GM21381 (cell line): ENCODE measurements at regions not wholly inside any gene's neighbourhood (a gene's known extent, or its start where the extent isn't known, plus 50 kb on each side); places are given as distances from the start of the nearest gene placed in this dataset.

Experiments used
- ATAC-seq: cut with Tn5 transposase; IDR thresholded peaks from one replicate; pipeline ENCODE4 v1.9.1; 2021; ENCODE audit warnings: mild to moderate bottlenecking, moderate library complexity; ENCODE audit not compliant: unreplicated experiment

DNA sequence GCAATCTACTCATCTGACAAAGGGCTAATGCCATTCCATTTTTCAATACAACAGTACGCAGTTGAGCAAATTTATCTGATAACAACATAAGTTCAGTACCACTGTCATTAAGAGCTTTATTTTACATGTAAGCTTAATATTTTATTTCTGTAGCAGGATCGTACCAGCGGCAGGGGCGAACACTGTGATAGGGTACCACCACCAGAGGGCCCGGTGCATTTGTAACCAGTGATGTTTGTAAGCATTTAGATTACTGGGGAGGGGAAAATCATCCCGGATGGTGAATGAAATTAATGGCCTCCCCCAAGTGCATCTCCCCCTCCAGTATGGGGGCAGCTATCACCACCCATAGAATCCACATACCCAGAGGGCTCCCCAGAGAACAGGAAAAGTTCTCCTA is 179.0 kb downstream of the ADGRA3 start:
- no peak for ATAC-seq

DNA sequence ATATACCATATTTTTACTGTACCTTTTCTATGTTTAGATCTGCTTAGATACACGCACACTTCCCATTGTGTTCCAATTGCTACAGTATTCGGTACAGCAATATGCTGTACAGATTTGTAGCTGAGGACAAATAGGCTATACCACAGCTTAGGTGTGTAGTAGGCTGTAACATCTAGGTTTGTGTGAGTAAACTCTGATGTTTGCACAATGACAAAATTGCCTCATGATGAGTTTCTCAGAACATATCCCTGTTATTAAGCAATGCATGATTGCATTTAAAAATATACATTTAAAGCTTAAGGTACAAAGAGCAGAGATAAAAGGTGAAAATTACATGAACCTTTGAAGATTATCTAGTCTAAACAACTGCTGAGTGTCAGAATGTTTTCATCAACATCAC is 181.7 kb downstream of the ADGRA3 start:
- no peak for ATAC-seq

DNA sequence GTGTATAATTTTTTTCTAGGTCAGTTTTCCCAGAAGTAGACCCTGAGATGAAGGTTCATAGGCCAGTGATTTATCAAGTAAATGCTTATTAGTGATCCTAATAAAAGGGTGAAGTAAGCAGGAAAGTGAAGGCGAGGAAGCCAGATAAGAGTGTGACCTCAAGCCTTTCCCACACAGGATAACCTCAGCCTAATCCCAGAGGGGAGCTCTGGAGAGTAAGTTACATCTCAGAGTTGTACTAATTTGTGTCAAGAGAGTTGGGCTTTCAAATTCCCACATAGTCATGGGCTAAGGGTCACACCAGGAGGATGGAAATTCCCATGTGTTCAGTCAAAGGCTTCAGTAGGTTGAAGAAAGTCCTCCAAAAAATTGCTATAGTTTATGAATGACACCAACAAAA is 191.4 kb downstream of the ADGRA3 start:
- no peak for ATAC-seq

DNA sequence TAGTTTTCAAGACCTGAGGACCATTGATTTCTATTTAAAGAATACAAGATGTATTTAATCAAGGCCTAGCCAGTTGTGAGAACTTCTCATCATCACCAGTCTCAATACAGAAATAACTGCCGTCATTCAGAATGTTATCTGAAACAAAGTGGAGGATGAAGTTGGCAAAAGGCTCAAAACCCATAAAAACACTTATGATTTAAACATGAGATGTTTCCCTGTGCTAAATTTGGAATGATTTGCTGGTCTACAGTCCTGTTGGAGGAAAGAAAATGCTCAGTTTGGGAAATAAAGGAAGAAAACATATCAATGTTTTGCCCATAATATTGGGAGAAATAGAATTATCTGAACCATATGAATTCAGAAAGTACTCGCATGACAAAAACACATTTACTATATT is 192.2 kb downstream of the ADGRA3 start:
- no peak for ATAC-seq

DNA sequence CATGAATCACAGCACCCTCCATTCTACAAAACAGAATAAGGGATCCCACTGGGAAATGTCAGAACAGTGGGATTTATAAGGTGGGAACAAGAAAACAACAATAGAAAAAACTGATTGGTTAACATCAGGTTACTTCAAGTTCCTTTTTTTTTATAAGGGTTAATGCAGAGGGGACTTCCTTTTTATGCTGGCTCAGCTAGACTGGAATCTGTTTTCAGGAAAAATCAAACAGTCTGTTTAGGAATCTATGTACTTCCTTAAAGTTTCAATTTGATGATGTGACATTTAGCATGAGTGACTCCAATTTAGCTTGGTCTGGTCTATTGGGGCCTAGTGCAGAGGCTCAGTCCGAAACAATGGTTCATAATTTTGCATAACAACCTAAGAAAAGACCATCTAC is 192.9 kb downstream of the ADGRA3 start:
- no peak for ATAC-seq

DNA sequence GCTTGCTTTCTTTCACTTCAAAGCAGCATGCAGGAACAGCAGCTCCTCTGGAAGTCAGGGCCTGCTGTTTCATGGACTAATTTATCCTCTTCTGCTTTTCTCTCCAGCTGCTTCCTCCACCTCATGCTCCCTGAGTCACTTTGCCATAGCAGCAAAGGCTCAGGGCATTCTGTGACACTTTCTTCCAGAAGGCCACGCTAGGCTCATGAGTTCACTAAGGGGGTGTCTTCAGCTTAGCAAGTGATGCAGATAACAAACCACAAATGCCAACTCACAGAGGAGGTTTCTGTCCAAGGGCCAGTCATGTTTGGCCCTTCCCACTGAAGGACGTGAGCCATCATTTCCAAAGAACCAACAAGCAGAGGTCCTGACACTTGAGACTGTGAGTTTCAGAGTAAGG is 200.2 kb downstream of the ADGRA3 start:
- no peak for ATAC-seq

DNA sequence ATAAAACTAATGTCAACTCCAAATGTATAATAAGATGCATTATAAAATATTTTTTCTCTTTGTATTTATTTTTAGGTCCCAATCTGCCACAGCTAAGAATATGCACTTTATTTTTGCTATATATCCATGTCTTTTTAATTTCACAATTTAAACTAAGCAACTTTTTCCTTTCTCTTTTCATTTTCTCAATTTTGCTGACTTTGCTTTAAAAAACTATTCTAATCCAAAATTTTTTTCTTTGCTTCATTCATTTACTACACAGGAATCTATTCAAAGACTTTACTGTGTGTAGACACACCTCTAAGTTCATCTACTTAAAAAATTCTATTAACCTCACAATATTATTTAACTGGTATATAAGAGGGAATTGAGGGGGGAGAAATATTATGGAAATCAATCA is 201.9 kb downstream of the ADGRA3 start:
- no peak for ATAC-seq

DNA sequence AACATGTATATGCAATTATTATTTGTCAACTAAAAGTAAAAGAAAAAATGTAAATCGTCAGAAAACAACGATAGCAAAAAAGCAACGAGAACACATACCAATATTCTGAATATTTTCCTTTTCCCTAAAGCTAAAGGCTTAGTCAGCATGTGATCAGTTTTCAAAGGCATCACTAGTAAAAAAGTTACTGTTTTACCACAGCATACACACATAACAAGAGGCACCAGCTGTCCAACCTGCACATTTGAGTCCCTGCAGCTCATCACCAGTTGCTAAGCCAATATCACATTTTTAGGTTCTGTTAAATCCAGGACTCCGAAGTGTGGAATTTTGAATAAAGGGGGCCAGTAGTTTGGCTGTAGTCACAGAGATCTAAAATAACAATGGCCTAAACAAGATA is 203.8 kb downstream of the ADGRA3 start:
- ATAC-seq, result no peak

DNA sequence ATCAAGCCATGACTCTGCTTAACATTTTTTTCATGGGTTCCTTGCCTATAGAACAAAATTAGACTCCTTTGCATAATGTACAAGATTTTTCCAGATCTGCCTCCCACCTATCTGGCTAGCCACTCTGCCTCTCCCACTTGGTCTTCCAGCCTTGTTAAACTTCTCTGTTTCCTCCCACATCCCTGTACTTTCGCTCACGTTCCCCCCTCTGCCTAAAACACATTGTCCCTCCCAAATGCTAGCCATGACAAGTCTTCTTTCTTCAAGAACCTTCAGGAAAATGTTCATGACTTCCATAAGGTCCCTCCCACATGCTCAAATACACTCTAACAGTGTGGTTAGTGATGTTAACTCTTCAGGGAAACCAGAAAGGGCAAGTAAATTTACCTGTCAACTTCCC is 214.6 kb downstream of the ADGRA3 start:
- ATAC-seq, result no peak

DNA sequence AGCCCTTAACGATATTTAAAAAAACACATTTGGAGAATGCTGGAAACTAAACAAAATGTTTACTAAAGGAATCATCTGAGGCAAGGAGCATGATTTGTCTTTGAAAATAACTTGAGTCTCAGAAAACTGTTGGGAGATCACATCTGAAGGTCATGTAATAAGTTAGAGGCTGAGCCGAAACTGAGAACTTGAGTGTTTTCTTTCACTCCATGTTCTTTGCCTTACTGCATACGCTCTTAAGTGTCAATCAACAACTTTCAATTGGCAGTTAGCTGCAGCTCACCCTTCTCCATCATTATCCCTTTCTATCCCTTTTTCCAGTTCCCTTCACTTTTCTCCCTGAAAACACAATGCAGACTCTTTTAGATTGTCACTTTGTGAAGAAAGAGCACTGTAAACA is 216.2 kb downstream of the ADGRA3 start:
- ATAC-seq, result no peak

DNA sequence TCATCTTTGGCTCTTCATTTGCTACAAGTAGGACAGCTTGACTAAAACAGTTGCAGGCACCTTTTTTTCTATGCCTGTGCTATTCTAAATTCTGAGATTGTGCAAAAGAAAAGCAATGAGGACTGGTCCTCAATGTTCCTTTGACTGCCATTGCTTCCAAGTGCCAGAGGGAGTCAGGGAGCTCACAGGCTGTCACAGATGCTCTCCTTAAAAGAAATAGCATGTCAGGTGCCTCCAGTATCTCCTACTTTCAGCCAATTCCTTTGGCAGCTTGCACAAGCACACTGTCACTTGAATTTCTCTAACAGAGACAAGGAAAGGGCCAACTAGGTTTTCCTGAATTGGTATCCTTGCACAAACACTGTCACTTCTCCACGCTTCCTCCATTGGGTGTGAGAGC is 228.2 kb downstream of the ADGRA3 start:
- ATAC-seq, result no peak

DNA sequence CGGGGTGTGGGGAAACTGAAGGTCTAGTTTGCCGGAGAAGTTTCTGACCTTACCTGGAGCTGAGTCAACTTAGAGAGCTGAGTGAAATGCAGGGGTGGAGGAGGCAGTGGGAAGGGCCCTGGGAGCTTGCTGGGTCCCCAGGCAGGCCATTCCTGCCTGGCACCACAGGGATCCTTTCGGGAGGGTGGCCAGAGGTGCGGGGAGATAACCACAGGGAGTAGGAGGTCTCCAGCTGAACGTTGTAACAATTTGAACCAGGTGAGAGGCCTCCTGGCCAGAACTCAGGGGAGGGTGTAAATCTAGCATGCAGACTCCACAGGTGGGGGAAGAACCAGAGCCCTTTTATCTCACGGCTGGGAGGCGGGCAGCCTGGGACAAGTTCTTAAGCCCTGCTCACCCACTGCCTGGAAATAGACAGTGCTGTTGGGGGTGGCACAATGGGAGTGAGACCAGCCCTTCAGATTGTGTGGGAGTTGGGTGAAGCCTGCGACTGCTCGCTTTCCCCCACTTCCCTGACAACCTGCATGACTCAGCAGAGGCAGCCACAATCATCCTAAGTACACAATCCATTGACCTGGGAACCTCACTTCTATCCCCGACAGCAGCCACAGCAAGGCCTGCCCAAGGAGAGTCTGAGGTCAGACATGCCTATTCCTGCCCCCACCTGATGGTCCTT is 247.4 kb downstream of the ADGRA3 start:
- no peak for ATAC-seq

DNA sequence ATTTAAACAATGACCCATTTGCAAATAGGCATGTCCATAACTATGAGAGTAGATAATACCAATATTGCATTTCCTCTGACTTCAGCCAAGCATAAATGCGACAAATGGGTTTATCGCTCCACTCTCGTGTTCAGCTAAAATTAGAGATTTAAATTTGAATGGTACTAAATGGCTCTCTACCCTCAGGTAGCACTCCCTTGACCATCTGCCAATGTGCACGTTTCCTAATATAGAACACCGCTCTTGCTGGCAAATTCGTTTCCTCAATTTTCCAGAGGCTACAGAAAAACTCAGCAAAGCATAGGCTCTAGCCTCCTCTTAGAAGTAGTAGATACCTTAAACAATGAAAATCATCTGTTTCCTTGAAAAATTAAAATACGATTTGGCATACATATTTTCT is 251.6 kb downstream of the ADGRA3 start:
- no peak for ATAC-seq

DNA sequence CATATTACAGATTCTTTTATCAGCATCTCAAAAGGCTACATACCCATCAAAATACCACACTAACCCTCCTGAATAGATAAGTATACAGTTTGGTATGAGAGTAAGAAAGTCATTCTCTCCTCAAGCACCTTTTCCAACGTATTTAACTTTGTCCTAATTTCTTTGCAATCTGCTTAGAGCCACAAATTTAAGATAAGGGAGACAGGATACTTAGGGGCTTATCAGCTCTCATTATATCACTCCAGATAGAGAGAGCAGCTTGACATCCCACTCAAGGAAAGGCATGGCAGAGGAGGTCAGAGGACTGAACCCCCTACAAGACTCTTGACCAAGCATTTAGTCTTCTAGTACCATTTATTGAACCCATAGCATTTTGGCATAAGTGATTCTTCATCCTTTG is 262.4 kb downstream of the ADGRA3 start:
- ATAC-seq, result no peak

DNA sequence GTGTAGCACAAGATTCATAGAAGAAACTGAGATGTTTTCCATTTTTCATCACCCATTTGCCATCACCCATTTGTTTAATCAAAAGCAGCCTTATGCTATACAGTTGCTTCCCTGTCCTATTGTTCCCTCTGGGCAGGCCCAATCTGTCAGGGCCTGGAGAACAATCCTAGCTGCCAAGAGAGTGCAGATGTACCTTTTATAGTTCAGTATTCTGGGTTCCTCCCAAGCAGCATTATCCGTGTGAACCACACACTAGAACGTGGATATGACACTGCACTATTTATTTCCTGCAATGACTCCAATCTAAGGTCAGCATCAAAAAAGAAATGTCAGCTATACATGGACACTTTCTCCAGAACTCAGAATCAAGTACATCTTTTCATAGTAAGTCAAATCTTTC is 269.0 kb downstream of the ADGRA3 start:
- no peak for ATAC-seq

DNA sequence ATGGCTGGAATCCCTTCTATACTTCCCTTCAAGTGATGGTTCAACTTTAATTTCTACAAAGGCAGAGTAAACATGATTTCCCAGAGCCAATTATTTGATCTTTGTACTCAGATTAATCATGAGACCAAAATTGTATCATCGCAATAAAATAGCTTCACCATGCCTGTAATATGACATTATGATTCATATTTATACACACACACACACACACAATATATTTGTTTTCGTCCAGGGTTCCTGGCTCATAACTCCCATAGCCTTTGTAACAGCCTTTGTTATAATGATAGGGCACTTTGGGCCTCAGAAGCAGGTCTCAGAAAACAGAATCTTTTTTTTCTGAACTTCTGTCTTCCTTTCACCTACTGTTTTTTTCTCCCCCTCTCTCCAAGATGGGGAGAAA is 270.6 kb downstream of the ADGRA3 start:
- ATAC-seq, result no peak

DNA sequence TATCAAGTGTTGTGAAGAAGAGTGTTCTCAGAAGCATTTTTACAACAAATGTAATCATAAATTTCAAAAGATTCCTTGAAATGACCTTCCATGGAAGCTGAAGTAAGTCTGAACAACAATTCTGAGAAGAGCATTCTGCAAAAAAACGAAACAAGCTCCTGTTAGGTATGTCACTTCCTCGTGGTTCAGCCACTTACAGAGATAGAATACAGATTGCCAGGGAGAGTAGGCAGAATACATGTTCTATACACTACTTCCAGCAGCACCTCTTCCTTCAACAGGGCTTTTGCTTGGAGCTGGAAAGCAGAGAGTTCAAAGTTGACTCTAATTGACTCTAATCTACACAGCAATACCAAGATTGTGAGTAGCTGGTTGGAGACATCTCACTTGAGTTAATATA is 274.5 kb downstream of the ADGRA3 start:
- no peak for ATAC-seq

DNA sequence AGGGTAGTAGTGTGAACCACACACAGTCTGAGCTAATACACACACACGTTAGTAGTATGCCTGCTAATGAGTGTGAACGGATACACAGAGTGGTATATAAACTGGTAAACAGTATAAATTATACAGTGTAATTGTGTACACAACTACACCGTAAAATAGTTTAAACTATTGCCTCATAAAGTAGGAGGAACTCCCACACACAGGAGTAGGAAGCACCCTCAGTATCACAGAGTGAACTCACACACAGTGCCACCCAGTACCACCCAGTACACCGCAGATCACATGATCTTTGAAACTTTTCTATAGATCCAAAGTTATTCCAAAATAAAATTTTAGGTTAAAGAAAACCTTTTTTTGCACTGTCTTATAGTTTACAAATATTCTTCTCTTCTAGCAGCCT is 275.1 kb downstream of the ADGRA3 start:
- no peak for ATAC-seq

DNA sequence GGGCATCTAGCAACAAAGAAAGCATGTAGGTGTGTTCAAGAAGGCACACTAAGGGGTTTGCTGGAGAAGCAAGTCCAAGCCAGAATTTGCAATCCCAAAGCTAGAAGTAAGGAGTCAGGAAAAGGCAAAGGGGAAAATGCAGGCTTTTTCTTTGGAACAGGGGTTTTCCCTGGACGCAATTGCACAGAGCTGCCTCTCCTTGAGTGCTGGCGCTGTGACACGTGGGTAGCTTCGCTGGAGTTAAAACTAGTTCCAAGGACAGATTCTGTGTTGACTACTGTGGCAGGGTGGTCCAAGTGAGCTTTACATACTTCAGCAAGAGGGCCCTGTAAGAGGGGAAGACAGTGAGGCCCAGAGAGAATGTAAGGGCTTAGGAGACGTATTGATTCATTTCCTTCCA is 277.1 kb downstream of the ADGRA3 start:
- no peak for ATAC-seq

DNA sequence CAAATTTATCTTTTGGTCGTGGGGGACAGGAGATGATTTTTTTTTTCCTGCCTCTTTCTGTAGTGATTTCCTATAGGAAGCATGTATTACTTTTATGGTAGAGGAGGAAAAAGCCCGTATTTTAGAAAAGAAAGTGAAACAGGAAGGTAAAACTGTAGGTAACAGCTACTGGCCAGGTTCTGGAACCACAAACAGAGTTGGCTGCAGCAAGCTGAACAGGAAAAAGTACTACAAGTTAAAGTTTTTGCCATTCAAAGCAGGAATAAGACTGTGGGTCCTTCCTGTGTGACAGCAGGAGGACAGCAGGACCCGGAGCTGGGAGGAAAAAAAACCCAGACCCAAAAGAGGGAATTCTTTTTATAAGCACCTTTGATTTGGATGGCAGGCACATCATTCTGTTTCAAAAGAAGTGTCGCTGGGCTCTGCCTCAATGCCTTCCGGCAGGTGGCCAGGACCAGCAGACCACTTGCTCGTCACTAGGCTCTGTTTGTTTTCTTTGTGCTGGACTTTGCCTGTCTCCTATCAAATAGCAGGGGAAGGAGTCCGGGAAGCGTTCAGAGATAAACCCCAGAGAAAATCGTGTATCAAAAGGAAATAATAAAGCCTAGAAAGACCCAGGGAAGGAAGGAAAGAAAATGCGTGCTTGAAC is 277.9 kb downstream of the ADGRA3 start:
- no peak for ATAC-seq

DNA sequence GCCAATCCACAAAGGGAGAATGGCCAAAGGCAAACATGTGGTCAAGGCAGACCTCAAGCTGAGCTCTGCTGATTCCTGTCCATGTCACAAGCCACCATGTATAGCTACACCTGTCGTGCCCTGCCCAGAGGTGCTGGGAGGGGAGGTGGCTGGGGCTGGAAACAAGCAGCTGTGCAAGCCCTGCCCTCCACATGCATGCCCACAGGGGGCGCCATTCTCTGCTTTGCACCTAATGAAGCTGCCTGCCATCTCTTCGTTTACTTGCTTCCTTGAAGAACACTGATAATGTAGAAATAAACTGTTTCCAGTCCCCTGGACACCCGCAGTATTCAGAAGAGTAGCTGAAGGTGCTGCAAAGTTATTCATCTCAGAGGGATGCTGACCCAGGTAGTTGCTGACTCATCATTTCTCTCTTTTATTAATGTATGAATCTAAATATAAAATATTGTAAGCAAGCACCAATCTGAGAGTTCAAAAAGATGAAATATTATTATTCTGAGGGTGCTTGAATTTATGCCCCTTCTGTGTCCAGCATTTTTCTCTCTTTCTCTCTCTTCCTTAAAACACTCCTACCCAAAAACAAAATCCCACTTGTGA is 278.6 kb downstream of the ADGRA3 start:
- ATAC-seq, result no peak

DNA sequence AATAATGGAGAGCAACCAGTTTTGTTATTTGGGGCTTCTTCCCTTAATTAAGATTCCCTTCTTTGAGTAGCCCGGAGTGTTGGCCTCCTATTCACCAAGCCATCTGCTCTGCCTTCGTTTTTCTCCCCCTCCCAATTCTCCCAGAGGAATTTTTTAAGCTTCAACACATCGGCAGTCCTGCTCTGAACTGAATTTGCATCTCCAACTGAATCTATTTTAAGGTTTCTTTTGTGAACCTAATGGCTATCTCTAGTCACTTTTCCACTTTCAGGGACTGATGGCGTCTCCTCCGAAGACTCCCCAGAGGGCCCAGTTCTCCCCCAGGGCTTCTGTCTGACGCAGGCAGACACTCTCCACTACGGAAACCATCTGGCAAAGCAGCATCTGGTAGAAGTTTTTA is 280.2 kb downstream of the ADGRA3 start:
- ATAC-seq, result no peak

DNA sequence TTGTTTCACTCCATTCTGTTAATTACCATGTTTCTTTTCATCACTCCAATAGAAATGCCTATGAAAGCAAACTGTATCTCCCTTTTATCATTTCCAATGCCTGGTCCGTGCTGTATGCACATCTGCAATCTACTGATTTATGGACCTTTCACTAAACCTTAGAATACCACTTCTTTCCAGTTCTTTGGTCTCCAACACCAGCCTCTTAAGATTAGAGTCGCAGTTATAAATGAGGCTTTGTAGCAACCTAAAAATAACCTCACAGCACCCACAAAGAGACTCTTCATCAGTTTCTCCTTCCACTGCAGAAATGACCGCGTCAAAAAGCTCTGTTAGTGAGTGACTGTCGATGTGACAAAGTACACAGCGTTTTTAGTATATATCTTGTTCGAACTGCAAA is 282.6 kb downstream of the ADGRA3 start:
- no peak for ATAC-seq
